H9 (cell line): ENCODE measurements at regions not wholly inside any gene's neighbourhood (a gene's known extent, or its start where the extent isn't known, plus 50 kb on each side); places are given as distances from the start of the nearest gene placed in this dataset.
"Not testable (repeated sequence)": the region's sequence is repeated elsewhere in the genome, so short reads cannot be mapped to it uniquely, and the experiment has no call there.

Experiments
- DNase-seq: peaks from one replicate; pipeline ENCODE4 v3.0.0-alpha.2; 2017
- H2AFZ ChIP-seq: one replicate; pipeline ENCODE4 v1.6.1; 2013; ENCODE audit warnings: mild to moderate bottlenecking, low read length, control low read depth, moderate library complexity
- H2AK5ac ChIP-seq: 2 replicates; pipeline ENCODE4 v1.6.1; 2013; ENCODE audit warnings: low read length, control low read depth, mixed read lengths; ENCODE audit not compliant: insufficient read length
- H2BK120ac ChIP-seq: one replicate; pipeline ENCODE4 v1.6.1; 2013; ENCODE audit warnings: low read depth, mild to moderate bottlenecking, low read length, control low read depth, inconsistent platforms; ENCODE audit not compliant: poor library complexity, severe bottlenecking
- H2BK12ac ChIP-seq: 2 replicates; pipeline ENCODE4 v1.6.1; 2013; ENCODE audit warnings: low read length, control low read depth, mixed read lengths, low read depth; ENCODE audit not compliant: insufficient read length
- H2BK15ac ChIP-seq: 2 replicates; pipeline ENCODE4 v1.6.1; 2013; ENCODE audit warnings: low read depth, low read length, control low read depth
- H2BK20ac ChIP-seq: one replicate; pipeline ENCODE4 v1.6.1; 2013; ENCODE audit warnings: low read depth, mild to moderate bottlenecking, low read length, control low read depth, inconsistent platforms; ENCODE audit not compliant: poor library complexity, severe bottlenecking
- H2BK5ac ChIP-seq: 2 replicates; pipeline ENCODE4 v1.6.1; 2013; ENCODE audit warnings: low read length, control low read depth, mixed read lengths; ENCODE audit not compliant: insufficient read length
- H3K14ac ChIP-seq: 2 replicates; pipeline ENCODE4 v1.6.1; 2013; ENCODE audit warnings: low read length, control low read depth; ENCODE audit not compliant: insufficient read depth
- H3K18ac ChIP-seq: 2 replicates; pipeline ENCODE4 v1.6.1; 2013; ENCODE audit warnings: low read depth, mild to moderate bottlenecking, mixed read lengths, low read length, control low read depth; ENCODE audit not compliant: insufficient read length
- H3K23ac ChIP-seq: 2 replicates; pipeline ENCODE4 v1.6.1; 2013; ENCODE audit warnings: low read length, control low read depth, mixed read lengths, low read depth; ENCODE audit not compliant: insufficient read length
- H3K23me2 ChIP-seq: 2 replicates; pipeline ENCODE4 v1.6.1; 2013; ENCODE audit warnings: low read depth, mild to moderate bottlenecking, mixed read lengths, low read length, control low read depth; ENCODE audit not compliant: insufficient read length, poor library complexity, severe bottlenecking
- H3K27ac ChIP-seq: 2 replicates; pipeline ENCODE4 v1.5.1; 2013; ENCODE audit warnings: low read length, control low read depth, mixed read lengths, low read depth; ENCODE audit not compliant: insufficient read length
- H3K27me3 ChIP-seq: 2 replicates; pipeline ENCODE4 v1.6.1; 2013; ENCODE audit warnings: low read length, control low read depth, inconsistent platforms; ENCODE audit not compliant: insufficient read depth
- H3K4ac ChIP-seq: 2 replicates; pipeline ENCODE4 v1.6.1; 2013; ENCODE audit warnings: low read depth, mild to moderate bottlenecking, control low read depth, inconsistent platforms, low read length, moderate library complexity
- H3K4me1 ChIP-seq: 2 replicates; pipeline ENCODE4 v1.6.1; 2013; ENCODE audit warnings: low read length, control low read depth, inconsistent platforms; ENCODE audit not compliant: insufficient read depth
- H3K4me2 ChIP-seq: 2 replicates; pipeline ENCODE4 v1.6.1; 2013; ENCODE audit warnings: low read length, control low read depth, mixed read lengths; ENCODE audit not compliant: insufficient read length, insufficient read depth
- H3K56ac ChIP-seq: 2 replicates; pipeline ENCODE4 v1.6.1; 2013; ENCODE audit warnings: low read depth, mild to moderate bottlenecking, mixed read lengths, low read length, control low read depth; ENCODE audit not compliant: insufficient read length
- H3K79me1 ChIP-seq: 2 replicates; pipeline ENCODE4 v1.6.1; 2013; ENCODE audit warnings: low read depth, mild to moderate bottlenecking, moderate library complexity, low read length, control low read depth, inconsistent platforms; ENCODE audit not compliant: insufficient read depth, poor library complexity, severe bottlenecking
- H3K79me2 ChIP-seq: 2 replicates; pipeline ENCODE4 v1.6.1; 2013; ENCODE audit warnings: low read length, control low read depth, inconsistent platforms; ENCODE audit not compliant: insufficient read depth
- H3K9ac ChIP-seq: 2 replicates; pipeline ENCODE4 v1.6.1; 2013; ENCODE audit warnings: low read length, control low read depth, mixed read lengths; ENCODE audit not compliant: insufficient read length; ENCODE audit errors: extremely low read depth
- H3K9me3 ChIP-seq: one replicate; pipeline ENCODE4 v1.6.1; 2013; ENCODE audit warnings: low read depth, low read length, inconsistent platforms; ENCODE audit not compliant: control insufficient read depth
- H3T11ph ChIP-seq: one replicate; pipeline ENCODE4 v1.6.1; 2013; ENCODE audit warnings: mild to moderate bottlenecking, low read length, control low read depth, inconsistent platforms
- H4K20me1 ChIP-seq: one replicate; pipeline ENCODE4 v1.6.1; 2013; ENCODE audit not compliant: control insufficient read depth, insufficient read length, insufficient read depth
- H4K5ac ChIP-seq: 2 replicates; pipeline ENCODE4 v1.6.1; 2013; ENCODE audit warnings: low read depth, mild to moderate bottlenecking, mixed read lengths, low read length, control low read depth; ENCODE audit not compliant: insufficient read length
- H4K8ac ChIP-seq: replicated peaks from 2 replicates; pipeline ENCODE4 v1.6.1; 2013; ENCODE audit warnings: low read length, control low read depth, mixed read lengths, low read depth; ENCODE audit not compliant: insufficient read length
- H4K91ac ChIP-seq: 2 replicates; pipeline ENCODE4 v1.6.1; 2013; ENCODE audit warnings: low read depth, mild to moderate bottlenecking, moderate library complexity, mixed read lengths, low read length, control low read depth; ENCODE audit not compliant: insufficient read length
- H3K27ac Mint-ChIP-seq, 3 experiments: 2 replicates in 2 of 3; 3 replicates in 1 of 3; pipeline ENCODE4 v1.8.0; 2020 to 2021; ENCODE audit warnings: mixed read lengths in 3 of 3, mild to moderate bottlenecking in 1 of 3, moderate library complexity in 1 of 3
- H3K27me3 Mint-ChIP-seq: 2 replicates; pipeline ENCODE4 v1.8.0; 2021; ENCODE audit warnings: low read depth, mild to moderate bottlenecking, moderate library complexity, mixed read lengths
- H3K36me3 Mint-ChIP-seq, 3 experiments: 2 replicates in 2 of 3; 3 replicates in 1 of 3; pipeline ENCODE4 v1.8.0; 2020 to 2021; ENCODE audit warnings: low read depth in 3 of 3, mixed read lengths in 3 of 3; ENCODE audit not compliant: insufficient read depth in 1 of 3
- H3K4me1 Mint-ChIP-seq, 2 experiments: 2 replicates each; pipeline ENCODE4 v1.8.0; 2020; ENCODE audit warnings: mixed read lengths in 2 of 2
- H3K4me3 Mint-ChIP-seq, 2 experiments: 2 replicates in 1 of 2; 3 replicates in 1 of 2; pipeline ENCODE4 v1.8.0; 2020 to 2021; ENCODE audit warnings: mild to moderate bottlenecking in 2 of 2, mixed read lengths in 2 of 2, moderate library complexity in 1 of 2
- H3K9me3 Mint-ChIP-seq, 2 experiments: 2 replicates in 1 of 2; 3 replicates in 1 of 2; pipeline ENCODE4 v1.8.0; 2020; ENCODE audit warnings: mild to moderate bottlenecking in 2 of 2, mixed read lengths in 2 of 2, moderate library complexity in 1 of 2
- CTCF ChIP-seq: fragments of 200-600 bp; sonication (generic); conservative IDR thresholded peaks from 3 replicates; pipeline ENCODE4 v1.8.0; 2021; ENCODE audit warnings: antibody characterized with exemption, mild to moderate bottlenecking
- WGBS: extraction: QIAGEN DNeasy Blood & Tissue Kit; methylation state at CpG from one replicate; pipeline ENCODE4 v1.1.7; 2013; ENCODE audit warnings: missing lambda C conversion rate, low lambda C conversion rate, mixed read lengths; ENCODE audit not compliant: insufficient read length; ENCODE audit errors: extremely low coverage; 5-methylcytosine and 5-hydroxymethylcytosine counted together

GRCh38 chr18:1784113-1784512 is 787.2 kb downstream of the METTL4 start:
- WGBS = no CpG with 5 or more reads among the region's 5 CpGs
- Histone ChIP-seq H3K9me3 (no peaks in the 10 kb centered on the region), H3K23ac (no peak overlapping the region), H3K79me1 (no peaks in the 10 kb centered on the region), H4K5ac (no peak overlapping the region), H2AFZ (no peak overlapping the region), H4K20me1 (no peaks in the 10 kb centered on the region), H3K14ac (no peak overlapping the region; the same call in 1 of the 2 replicates), H2BK5ac (no peak overlapping the region), H3K79me2 (no peaks in the 10 kb centered on the region), H2BK120ac (no peak overlapping the region), H3K4me1 (no peaks in the 10 kb centered on the region), H3K4ac (no peak overlapping the region), H4K8ac (no peak overlapping the region), H3K18ac (no peak overlapping the region), H4K91ac (no peak overlapping the region), H2BK15ac (no peak overlapping the region), H2AK5ac (no peak overlapping the region), H3T11ph (no peak overlapping the region), H3K23me2 (no peaks in the 10 kb centered on the region), H3K9ac (no peak overlapping the region), H2BK20ac (no peak overlapping the region), H3K27ac (no peak overlapping the region), H2BK12ac (no peak overlapping the region), H3K4me2 (no peak overlapping the region), H3K56ac (no peak overlapping the region), H3K27me3 (no peaks in the 10 kb centered on the region)
- Mint-ChIP-seq H3K4me1 (peaks cover 0 to 3% of the 10 kb centered on the region in 2 experiments; a peak in 1 of 4 replicates), H3K36me3 (peaks cover 0 to 8% (median 0%) of the 10 kb centered on the region in 3 experiments; a peak in 1 of 7 replicates), H3K27me3 (peaks cover 3% of the 10 kb centered on the region), H3K9me3 (peaks cover 16 to 26% of the 10 kb centered on the region in 2 experiments), H3K4me3 (no peak overlapping the region), H3K27ac (no peak overlapping the region)
- peak; percentile 43 for DNase-seq
- TF ChIP-seq CTCF = no peak

GRCh38 chr18:1785980-1786379 is 785.3 kb downstream of the METTL4 start:
- H2BK15ac ChIP-seq, H2BK12ac ChIP-seq, H3K79me2 ChIP-seq, H2BK20ac ChIP-seq, H4K8ac ChIP-seq, H3K27ac ChIP-seq, H3K18ac ChIP-seq, H2BK5ac ChIP-seq, H3K4me3 Mint-ChIP-seq, H3K36me3 Mint-ChIP-seq, H3K27me3 ChIP-seq, DNase-seq, H3K9ac ChIP-seq, H2AK5ac ChIP-seq, H3K14ac ChIP-seq, H3K23me2 ChIP-seq, H3K4ac ChIP-seq, H3K9me3 ChIP-seq, H3K4me2 ChIP-seq, H2AFZ ChIP-seq, H3K56ac ChIP-seq, H4K20me1 ChIP-seq, H3K23ac ChIP-seq, H3K79me1 ChIP-seq, H3K27me3 Mint-ChIP-seq, H3K4me1 ChIP-seq, H4K91ac ChIP-seq, H4K5ac ChIP-seq, H3K4me1 Mint-ChIP-seq, H3K27ac Mint-ChIP-seq, H3T11ph ChIP-seq, H2BK120ac ChIP-seq: not testable (repeated sequence)
- WGBS = no CpG with 5 or more reads among the region's 4 CpGs
- peaks cover 16 to 26% of the 10 kb centered on the region in 2 experiments for H3K9me3 Mint-ChIP-seq
